ENCODE measurements at regions not wholly inside any gene's neighbourhood (a gene's known extent, or its start where the extent isn't known, plus 50 kb on each side); places are given as distances from the start of the nearest gene placed in this dataset.

GRCh38 chr13:63042686-63043085 is 1627.0 kb upstream of the PCDH20 start:
- no peak overlapping the region for H3K27ac ChIP-seq (ENCODE audit: low read depth in 1 of 3, low read length in 2 of 3)
- 35 to 48% (median 42%) methylated on average over 2 of the region's 2 CpGs for WGBS, 3 donors
- no peaks in the 10 kb centered on the region for H3K4me1 ChIP-seq (ENCODE audit: control insufficient read depth in 3 of 3, insufficient read depth in 2 of 3, low read depth in 1 of 3, low read length in 2 of 3)
- no peaks in the 10 kb centered on the region for H3K27me3 ChIP-seq (ENCODE audit: control insufficient read depth in 3 of 3, insufficient read depth in 3 of 3, low read length in 3 of 3)
- H3K9me3 ChIP-seq (ENCODE audit: control insufficient read depth in 2 of 2, insufficient read depth in 1 of 2, low read depth in 1 of 2, low read length in 1 of 2) = no peaks in the 10 kb centered on the region
- H3K4me3 ChIP-seq (ENCODE audit: low read depth in 1 of 3, low read length in 3 of 3) = no peak overlapping the region
- no peak for DNase-seq
- no peaks in the 10 kb centered on the region for H3K36me3 ChIP-seq (ENCODE audit: control insufficient read depth in 3 of 3, insufficient read depth in 2 of 3, low read depth in 1 of 3, low read length in 3 of 3)
- FAIRE-seq = no peak

- DNase-seq (no peak), FAIRE-seq (peak; percentile 19)
- WGBS, 3 donors = 76 to 80% (median 77%) methylated on average over 4 of the region's 4 CpGs
- H3K4me3 ChIP-seq (ENCODE audit: low read depth in 1 of 3, low read length in 3 of 3) = no peak overlapping the region
- H3K9me3 ChIP-seq (ENCODE audit: control insufficient read depth in 2 of 2, insufficient read depth in 1 of 2, low read depth in 1 of 2, low read length in 1 of 2) = no peaks in the 10 kb centered on the region
- no peaks in the 10 kb centered on the region for H3K36me3 ChIP-seq (ENCODE audit: control insufficient read depth in 3 of 3, insufficient read depth in 2 of 3, low read depth in 1 of 3, low read length in 3 of 3)
- H3K27ac ChIP-seq (ENCODE audit: low read depth in 1 of 3, low read length in 2 of 3) = no peak overlapping the region
- H3K4me1 ChIP-seq (ENCODE audit: control insufficient read depth in 3 of 3, insufficient read depth in 2 of 3, low read depth in 1 of 3, low read length in 2 of 3) = no peaks in the 10 kb centered on the region
- no peaks in the 10 kb centered on the region for H3K27me3 ChIP-seq (ENCODE audit: control insufficient read depth in 3 of 3, insufficient read depth in 3 of 3, low read length in 3 of 3)
Measured at GRCh38 chr13:63041640-63042414, 1626.2 kb upstream of the PCDH20 start.

GRCh38 chr13:63026285-63026797 is 1610.7 kb upstream of the PCDH20 start:
- Histone ChIP-seq H3K4me3 (ENCODE audit: low read depth in 1 of 3, low read length in 3 of 3) (no peak overlapping the region), H3K4me1 (ENCODE audit: control insufficient read depth in 3 of 3, insufficient read depth in 2 of 3, low read depth in 1 of 3, low read length in 2 of 3) (no peaks in the 10 kb centered on the region), H3K9me3 (ENCODE audit: control insufficient read depth in 2 of 2, insufficient read depth in 1 of 2, low read depth in 1 of 2, low read length in 1 of 2) (no peaks in the 10 kb centered on the region), H3K27me3 (ENCODE audit: control insufficient read depth in 3 of 3, insufficient read depth in 3 of 3, low read length in 3 of 3) (no peaks in the 10 kb centered on the region), H3K36me3 (ENCODE audit: control insufficient read depth in 3 of 3, insufficient read depth in 2 of 3, low read depth in 1 of 3, low read length in 3 of 3) (no peaks in the 10 kb centered on the region), H3K27ac (ENCODE audit: low read depth in 1 of 3, low read length in 2 of 3) (no peak overlapping the region)
- WGBS, 3 donors = 60 to 69% (median 66%) methylated on average over 3 of the region's 3 CpGs
- DNase-seq (no peak), FAIRE-seq (no peak)

GRCh38 chr13:63025741-63026140 is 1610.1 kb upstream of the PCDH20 start:
- no peak overlapping the region for H3K4me3 ChIP-seq (ENCODE audit: low read depth in 1 of 3, low read length in 3 of 3)
- no peak overlapping the region for H3K27ac ChIP-seq (ENCODE audit: low read depth in 1 of 3, low read length in 2 of 3)
- DNase-seq (no peak), FAIRE-seq (no peak)
- no peaks in the 10 kb centered on the region for H3K36me3 ChIP-seq (ENCODE audit: control insufficient read depth in 3 of 3, insufficient read depth in 2 of 3, low read depth in 1 of 3, low read length in 3 of 3)
- WGBS, 3 donors = 69 to 84% (median 78%) methylated on average over 1 of the region's 1 CpG
- H3K4me1 ChIP-seq (ENCODE audit: control insufficient read depth in 3 of 3, insufficient read depth in 2 of 3, low read depth in 1 of 3, low read length in 2 of 3) = no peaks in the 10 kb centered on the region
- H3K27me3 ChIP-seq (ENCODE audit: control insufficient read depth in 3 of 3, insufficient read depth in 3 of 3, low read length in 3 of 3) = no peaks in the 10 kb centered on the region
- H3K9me3 ChIP-seq (ENCODE audit: control insufficient read depth in 2 of 2, insufficient read depth in 1 of 2, low read depth in 1 of 2, low read length in 1 of 2) = no peaks in the 10 kb centered on the region

- no peak for FAIRE-seq
- WGBS, 3 donors = 58 to 82% (median 75%) methylated on average over 3 of the region's 3 CpGs
- no peaks in the 10 kb centered on the region for H3K27me3 ChIP-seq (ENCODE audit: control insufficient read depth in 3 of 3, insufficient read depth in 3 of 3, low read length in 3 of 3)
Measured at GRCh38 chr13:63024458-63024857, 1608.8 kb upstream of the PCDH20 start.

GRCh38 chr13:63011996-63012395 is 1596.3 kb upstream of the PCDH20 start:
- DNase-seq = no peak
- Histone ChIP-seq H3K27me3 (ENCODE audit: control insufficient read depth in 3 of 3, insufficient read depth in 3 of 3, low read length in 3 of 3) (no peaks in the 10 kb centered on the region), H3K9me3 (ENCODE audit: control insufficient read depth in 2 of 2, insufficient read depth in 1 of 2, low read depth in 1 of 2, low read length in 1 of 2) (peaks cover 0 to 24% of the 10 kb centered on the region in 2 donors), H3K36me3 (ENCODE audit: control insufficient read depth in 3 of 3, insufficient read depth in 2 of 3, low read depth in 1 of 3, low read length in 3 of 3) (no peaks in the 10 kb centered on the region), H3K27ac (ENCODE audit: low read depth in 1 of 3, low read length in 2 of 3) (no peak overlapping the region), H3K4me3 (ENCODE audit: low read depth in 1 of 3, low read length in 3 of 3) (no peak overlapping the region), H3K4me1 (ENCODE audit: control insufficient read depth in 3 of 3, insufficient read depth in 2 of 3, low read depth in 1 of 3, low read length in 2 of 3) (no peaks in the 10 kb centered on the region)
- FAIRE-seq = no peak
- 65 to 85% (median 84%) methylated on average over 2 of the region's 2 CpGs for WGBS, 3 donors

More at GRCh38 chr13:63024458-63024857, 1608.8 kb upstream of the PCDH20 start:
- H3K27ac ChIP-seq (ENCODE audit: low read depth in 1 of 3, low read length in 2 of 3) = no peak overlapping the region
- H3K4me3 ChIP-seq (ENCODE audit: low read depth in 1 of 3, low read length in 3 of 3) = no peak overlapping the region
- H3K36me3 ChIP-seq (ENCODE audit: control insufficient read depth in 3 of 3, insufficient read depth in 2 of 3, low read depth in 1 of 3, low read length in 3 of 3) = no peaks in the 10 kb centered on the region
- DNase-seq = no peak
- no peaks in the 10 kb centered on the region for H3K9me3 ChIP-seq (ENCODE audit: control insufficient read depth in 2 of 2, insufficient read depth in 1 of 2, low read depth in 1 of 2, low read length in 1 of 2)
- no peaks in the 10 kb centered on the region for H3K4me1 ChIP-seq (ENCODE audit: control insufficient read depth in 3 of 3, insufficient read depth in 2 of 3, low read depth in 1 of 3, low read length in 2 of 3)

GRCh38 chr13:63010072-63010658 is 1594.5 kb upstream of the PCDH20 start:
- FAIRE-seq (no peak), DNase-seq (no peak)

GRCh38 chr13:63005625-63006024 is 1590.0 kb upstream of the PCDH20 start:
- no peak overlapping the region for H3K27ac ChIP-seq (ENCODE audit: low read depth in 1 of 3, low read length in 2 of 3)
- no peak for FAIRE-seq
- H3K4me3 ChIP-seq (ENCODE audit: low read depth in 1 of 3, low read length in 3 of 3) = no peak overlapping the region
- H3K4me1 ChIP-seq (ENCODE audit: control insufficient read depth in 3 of 3, insufficient read depth in 2 of 3, low read depth in 1 of 3, low read length in 2 of 3) = no peaks in the 10 kb centered on the region
- H3K9me3 ChIP-seq (ENCODE audit: control insufficient read depth in 2 of 2, insufficient read depth in 1 of 2, low read depth in 1 of 2, low read length in 1 of 2) = peaks cover 0 to 26% of the 10 kb centered on the region in 2 donors
- no peak for DNase-seq
- H3K27me3 ChIP-seq (ENCODE audit: control insufficient read depth in 3 of 3, insufficient read depth in 3 of 3, low read length in 3 of 3) = no peaks in the 10 kb centered on the region
- H3K36me3 ChIP-seq (ENCODE audit: control insufficient read depth in 3 of 3, insufficient read depth in 2 of 3, low read depth in 1 of 3, low read length in 3 of 3) = no peaks in the 10 kb centered on the region

More at GRCh38 chr13:63010072-63010658, 1594.5 kb upstream of the PCDH20 start:
- Histone ChIP-seq H3K9me3 (ENCODE audit: control insufficient read depth in 2 of 2, insufficient read depth in 1 of 2, low read depth in 1 of 2, low read length in 1 of 2) (peaks cover 0 to 24% of the 10 kb centered on the region in 2 donors), H3K4me1 (ENCODE audit: control insufficient read depth in 3 of 3, insufficient read depth in 2 of 3, low read depth in 1 of 3, low read length in 2 of 3) (no peaks in the 10 kb centered on the region), H3K27ac (ENCODE audit: low read depth in 1 of 3, low read length in 2 of 3) (no peak overlapping the region), H3K36me3 (ENCODE audit: control insufficient read depth in 3 of 3, insufficient read depth in 2 of 3, low read depth in 1 of 3, low read length in 3 of 3) (no peaks in the 10 kb centered on the region), H3K27me3 (ENCODE audit: control insufficient read depth in 3 of 3, insufficient read depth in 3 of 3, low read length in 3 of 3) (no peaks in the 10 kb centered on the region), H3K4me3 (ENCODE audit: low read depth in 1 of 3, low read length in 3 of 3) (no peak overlapping the region)
